ENCODE measurements at regions not wholly inside any gene's neighbourhood (a gene's known extent, or its start where the extent isn't known, plus 50 kb on each side); places are given as distances from the start of the nearest gene placed in this dataset.

DNA sequence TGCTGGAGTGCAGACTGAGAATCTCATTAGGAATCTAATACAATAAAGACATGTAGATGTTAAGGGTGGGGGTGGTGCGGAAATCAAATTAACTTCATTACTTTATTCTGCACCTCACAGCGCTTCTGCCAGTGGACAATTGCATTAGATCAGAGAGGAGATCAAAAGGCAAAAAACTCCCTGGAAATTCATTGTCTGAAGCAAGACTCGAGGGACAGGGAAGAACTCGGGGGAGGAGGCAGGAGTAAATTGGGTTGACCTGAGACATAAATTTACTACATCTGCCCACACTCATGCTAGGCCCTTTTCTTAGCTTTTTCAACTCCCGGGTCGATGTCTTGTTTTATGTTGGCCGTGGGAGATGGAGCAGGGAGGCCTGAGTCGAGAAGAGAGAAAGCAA, 315.4 kb downstream of the SPATA17 start:
- TF ChIP-seq EZH2phosphoT487 (IDR thresholded peaks at IDR 0.05; ENCODE audit: low read length) (no peak), EZH2 (optimal IDR thresholded peaks at IDR 0.05; ENCODE audit: low read depth, low read length) (no peak)

All from MM.1S (cell line).